ENCODE measurements at regions not wholly inside any gene's neighbourhood (a gene's known extent, or its start where the extent isn't known, plus 50 kb on each side); places are given as distances from the start of the nearest gene placed in this dataset.

- TF ChIP-seq CTCF (IDR thresholded peaks at IDR 0.05; ENCODE audit: low read depth, low read length) = no peak
Observed at GRCh38 chr3:34568766-34569165, 770.3 kb downstream of the PDCD6IP start.

GRCh38 chr3:34569437-34569836 is 771.0 kb downstream of the PDCD6IP start:
- no peak for TF ChIP-seq CTCF (IDR thresholded peaks at IDR 0.05; ENCODE audit: low read depth, low read length)
- H3K4me3 ChIP-seq (ENCODE audit: low read depth, low read length) = no peak overlapping the region
- no peak for DNase-seq (ENCODE audit: low read depth, low spot score)
- in situ Hi-C loops (cut with HindIII; ENCODE audit: low sequenced_read_pairs) = no loop called here

More at GRCh38 chr3:34568766-34569165, 770.3 kb downstream of the PDCD6IP start:
- DNase-seq (ENCODE audit: low read depth, low spot score) = no peak
- in situ Hi-C loops (cut with HindIII; ENCODE audit: low sequenced_read_pairs) = no loop called here
- no peak overlapping the region for H3K4me3 ChIP-seq (ENCODE audit: low read depth, low read length)

DNA sequence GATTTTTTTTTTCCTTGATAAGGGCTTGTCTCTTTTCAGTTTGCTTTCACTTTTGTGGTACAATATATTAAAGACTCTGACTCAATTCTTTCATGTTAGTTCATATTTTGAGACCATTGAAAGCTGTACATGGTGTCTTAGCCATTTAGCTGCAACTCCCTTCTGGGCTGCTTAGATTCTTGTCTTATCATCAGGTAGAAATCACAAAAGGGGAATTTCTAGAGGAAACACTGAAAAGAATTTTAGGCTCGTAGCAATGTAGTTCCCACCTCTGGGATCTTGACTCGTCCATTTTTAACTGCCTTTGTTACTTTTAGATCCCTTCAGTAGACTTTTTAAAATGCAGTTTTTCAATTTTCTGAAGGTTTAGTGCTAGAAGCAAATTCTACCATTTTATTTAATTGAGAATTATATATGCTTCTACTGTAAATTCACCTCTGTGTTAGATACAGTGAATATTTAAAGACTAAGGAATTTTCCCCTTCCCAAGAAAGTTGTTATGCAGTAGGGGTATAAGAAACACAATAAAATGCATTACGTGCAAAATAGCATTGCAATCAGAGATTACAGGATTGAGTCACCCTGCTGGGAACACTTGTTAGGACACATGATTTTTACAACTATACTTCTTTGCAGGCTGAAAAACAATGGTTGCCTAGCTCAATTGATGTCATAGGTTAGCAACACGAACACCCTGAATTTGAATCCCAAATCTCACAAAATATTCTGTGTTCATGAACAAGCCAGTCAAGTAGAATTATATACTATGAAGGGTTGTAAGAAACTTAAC is 772.7 kb downstream of the PDCD6IP start:
- H3K4me3 ChIP-seq (ENCODE audit: low read depth, low read length) = no peak overlapping the region
- no peak for DNase-seq (ENCODE audit: low read depth, low spot score)
- in situ Hi-C loops (cut with HindIII; ENCODE audit: low sequenced_read_pairs) = no loop called here
- no peak for TF ChIP-seq CTCF (IDR thresholded peaks at IDR 0.05; ENCODE audit: low read depth, low read length)

DNA sequence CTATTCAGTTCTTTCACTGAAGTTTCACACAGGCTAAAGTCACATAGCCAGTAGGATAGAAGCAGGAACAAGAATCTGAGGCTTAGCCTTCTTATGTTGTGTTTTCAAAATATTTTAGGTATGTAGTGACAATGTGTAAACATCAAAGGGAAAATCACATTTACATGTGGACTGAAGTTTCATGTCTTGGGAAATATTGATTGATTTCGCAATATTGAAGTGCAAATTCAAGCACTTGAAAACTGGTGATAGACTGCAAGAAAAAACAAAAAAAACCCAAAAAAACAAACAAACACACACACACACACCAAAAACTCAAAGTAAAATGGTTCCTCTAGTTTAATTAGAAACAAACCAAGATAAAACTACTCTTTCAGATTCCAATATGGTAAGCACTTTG is 773.3 kb downstream of the PDCD6IP start:
- no peak overlapping the region for H3K4me3 ChIP-seq (ENCODE audit: low read depth, low read length)
- in situ Hi-C loops (cut with HindIII; ENCODE audit: low sequenced_read_pairs) = no loop called here

DNA sequence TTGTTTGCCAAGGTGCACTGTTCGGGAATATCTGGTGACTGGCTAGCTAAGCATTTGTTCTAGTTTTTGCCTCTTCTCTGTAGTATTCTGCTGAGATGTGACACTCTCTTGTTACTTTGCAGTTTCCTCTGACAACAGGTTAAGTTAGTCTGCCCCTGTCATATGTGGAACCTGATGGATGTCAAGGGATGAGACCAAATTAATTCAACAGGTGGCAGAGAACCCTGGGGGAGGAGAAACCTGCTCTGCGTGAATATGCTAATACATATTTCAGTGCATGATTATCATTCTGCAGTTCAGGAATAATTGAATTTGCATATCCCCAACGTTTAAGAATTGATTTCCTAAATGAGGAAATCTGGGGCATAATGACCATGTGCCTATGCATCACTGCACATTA is 777.3 kb downstream of the PDCD6IP start:
- DNase-seq (ENCODE audit: low read depth, low spot score) = no peak
- H3K4me3 ChIP-seq (ENCODE audit: low read depth, low read length) = no peak overlapping the region
- in situ Hi-C loops (cut with HindIII; ENCODE audit: low sequenced_read_pairs) = no loop called here
- TF ChIP-seq CTCF (IDR thresholded peaks at IDR 0.05; ENCODE audit: low read depth, low read length) = no peak

More for the DNA sequence above, 773.3 kb downstream of the PDCD6IP start:
- no peak for TF ChIP-seq CTCF (IDR thresholded peaks at IDR 0.05; ENCODE audit: low read depth, low read length)
- DNase-seq (ENCODE audit: low read depth, low spot score) = no peak

- no peak overlapping the region for H3K4me3 ChIP-seq (ENCODE audit: low read depth, low read length)
- in situ Hi-C loops (cut with HindIII; ENCODE audit: low sequenced_read_pairs) = no loop called here
- DNase-seq (ENCODE audit: low read depth, low spot score) = no peak
- no peak for TF ChIP-seq CTCF (IDR thresholded peaks at IDR 0.05; ENCODE audit: low read depth, low read length)
Observed at GRCh38 chr3:34582055-34582454, 783.6 kb downstream of the PDCD6IP start.
